ENCODE measurements at regions not wholly inside any gene's neighbourhood (a gene's known extent, or its start where the extent isn't known, plus 50 kb on each side); places are given as distances from the start of the nearest gene placed in this dataset.

- no peaks in the 10 kb centered on the region for H3K9me3 Mint-ChIP-seq (ENCODE audit: unreplicated experiment)
- H3K36me3 Mint-ChIP-seq (ENCODE audit: low read depth, unreplicated experiment): no peaks in the 10 kb centered on the region
- no peaks in the 10 kb centered on the region for H3K27me3 Mint-ChIP-seq (ENCODE audit: unreplicated experiment)
- H3K27ac Mint-ChIP-seq (ENCODE audit: unreplicated experiment): no peak overlapping the region
- H3K4me3 Mint-ChIP-seq (ENCODE audit: unreplicated experiment): no peak overlapping the region
- H3K4me1 Mint-ChIP-seq (ENCODE audit: unreplicated experiment): peaks cover 27% of the 10 kb centered on the region
- no peak for TF ChIP-seq CTCF (IDR thresholded peaks at IDR 0.05; ENCODE audit: unreplicated experiment)
- DNase-seq (ENCODE audit: low spot score): no peak
These were observed 112.0 kb downstream of the TMCO5A start for GRCh38 chr15:38046257-38047051.

- Mint-ChIP-seq H3K9me3 (ENCODE audit: unreplicated experiment) (no peaks in the 10 kb centered on the region), H3K4me3 (ENCODE audit: unreplicated experiment) (no peak overlapping the region), H3K4me1 (ENCODE audit: unreplicated experiment) (peaks cover 12% of the 10 kb centered on the region), H3K27ac (ENCODE audit: unreplicated experiment) (no peak overlapping the region), H3K36me3 (ENCODE audit: low read depth, unreplicated experiment) (no peaks in the 10 kb centered on the region), H3K27me3 (ENCODE audit: unreplicated experiment) (no peaks in the 10 kb centered on the region)
- no peak for DNase-seq (ENCODE audit: low spot score)
- no peak for TF ChIP-seq CTCF (IDR thresholded peaks at IDR 0.05; ENCODE audit: unreplicated experiment)
These were observed 113.6 kb downstream of the TMCO5A start for GRCh38 chr15:38048001-38048455.

GRCh38 chr15:38049891-38050290, 115.5 kb downstream of the TMCO5A start:
- H3K4me3 Mint-ChIP-seq (ENCODE audit: unreplicated experiment): no peak overlapping the region
- H3K36me3 Mint-ChIP-seq (ENCODE audit: low read depth, unreplicated experiment): no peaks in the 10 kb centered on the region
- TF ChIP-seq CTCF (IDR thresholded peaks at IDR 0.05; ENCODE audit: unreplicated experiment): no peak
- no peaks in the 10 kb centered on the region for H3K27me3 Mint-ChIP-seq (ENCODE audit: unreplicated experiment)
- H3K27ac Mint-ChIP-seq (ENCODE audit: unreplicated experiment): no peak overlapping the region
- no peaks in the 10 kb centered on the region for H3K9me3 Mint-ChIP-seq (ENCODE audit: unreplicated experiment)
- H3K4me1 Mint-ChIP-seq (ENCODE audit: unreplicated experiment): peaks cover 10% of the 10 kb centered on the region
- DNase-seq (ENCODE audit: low spot score): no peak

GRCh38 chr15:38050529-38051448, 116.3 kb downstream of the TMCO5A start:
- no peak overlapping the region for H3K4me3 Mint-ChIP-seq (ENCODE audit: unreplicated experiment)

More at GRCh38 chr15:38050529-38051448, 116.3 kb downstream of the TMCO5A start:
- H3K36me3 Mint-ChIP-seq (ENCODE audit: low read depth, unreplicated experiment): no peaks in the 10 kb centered on the region
- TF ChIP-seq CTCF (IDR thresholded peaks at IDR 0.05; ENCODE audit: unreplicated experiment): no peak
- no peak for DNase-seq (ENCODE audit: low spot score)
- no peak overlapping the region for H3K27ac Mint-ChIP-seq (ENCODE audit: unreplicated experiment)
- H3K4me1 Mint-ChIP-seq (ENCODE audit: unreplicated experiment): peaks cover 10% of the 10 kb centered on the region
- no peaks in the 10 kb centered on the region for H3K9me3 Mint-ChIP-seq (ENCODE audit: unreplicated experiment)
- H3K27me3 Mint-ChIP-seq (ENCODE audit: unreplicated experiment): no peaks in the 10 kb centered on the region
